ENCODE measurements at regions not wholly inside any gene's neighbourhood (a gene's known extent, or its start where the extent isn't known, plus 50 kb on each side); places are given as distances from the start of the nearest gene placed in this dataset.

DNA sequence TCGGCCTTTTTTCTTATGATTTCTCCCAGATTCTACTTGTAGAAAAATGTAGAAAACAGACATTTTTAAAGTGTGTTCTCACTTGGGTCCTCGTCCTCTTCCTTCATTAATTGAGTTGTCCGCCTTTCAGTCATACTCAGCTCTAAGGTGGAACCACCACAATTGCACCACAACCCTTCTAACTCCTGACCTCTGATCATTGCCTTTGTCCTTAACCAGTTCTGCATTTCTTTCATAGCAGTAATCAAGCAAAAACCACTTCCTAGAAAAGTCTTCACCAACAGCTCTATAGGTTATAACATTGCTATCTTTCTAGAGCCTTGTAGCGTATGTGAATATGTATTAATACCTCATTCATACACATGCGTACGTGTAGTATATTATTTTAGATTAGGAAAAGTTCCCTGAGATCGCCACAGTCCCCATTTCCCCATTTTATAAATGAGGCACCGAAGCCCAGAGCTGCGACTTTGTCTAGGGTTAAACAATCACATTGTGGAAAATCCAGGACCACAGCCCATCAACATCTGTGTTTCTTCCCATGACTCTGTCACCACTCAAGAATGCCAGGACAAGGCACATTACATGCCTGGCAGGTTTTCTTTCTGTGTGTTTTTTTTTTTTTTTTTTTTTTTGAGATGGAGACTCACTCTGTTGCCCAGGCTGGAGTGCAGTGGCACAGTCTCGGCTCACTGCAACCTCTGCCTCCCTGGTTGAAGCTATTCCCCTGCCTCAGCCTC lies 175.5 kb downstream of the BTBD3 start (continued):
- TF ChIP-seq, protein P1, sequence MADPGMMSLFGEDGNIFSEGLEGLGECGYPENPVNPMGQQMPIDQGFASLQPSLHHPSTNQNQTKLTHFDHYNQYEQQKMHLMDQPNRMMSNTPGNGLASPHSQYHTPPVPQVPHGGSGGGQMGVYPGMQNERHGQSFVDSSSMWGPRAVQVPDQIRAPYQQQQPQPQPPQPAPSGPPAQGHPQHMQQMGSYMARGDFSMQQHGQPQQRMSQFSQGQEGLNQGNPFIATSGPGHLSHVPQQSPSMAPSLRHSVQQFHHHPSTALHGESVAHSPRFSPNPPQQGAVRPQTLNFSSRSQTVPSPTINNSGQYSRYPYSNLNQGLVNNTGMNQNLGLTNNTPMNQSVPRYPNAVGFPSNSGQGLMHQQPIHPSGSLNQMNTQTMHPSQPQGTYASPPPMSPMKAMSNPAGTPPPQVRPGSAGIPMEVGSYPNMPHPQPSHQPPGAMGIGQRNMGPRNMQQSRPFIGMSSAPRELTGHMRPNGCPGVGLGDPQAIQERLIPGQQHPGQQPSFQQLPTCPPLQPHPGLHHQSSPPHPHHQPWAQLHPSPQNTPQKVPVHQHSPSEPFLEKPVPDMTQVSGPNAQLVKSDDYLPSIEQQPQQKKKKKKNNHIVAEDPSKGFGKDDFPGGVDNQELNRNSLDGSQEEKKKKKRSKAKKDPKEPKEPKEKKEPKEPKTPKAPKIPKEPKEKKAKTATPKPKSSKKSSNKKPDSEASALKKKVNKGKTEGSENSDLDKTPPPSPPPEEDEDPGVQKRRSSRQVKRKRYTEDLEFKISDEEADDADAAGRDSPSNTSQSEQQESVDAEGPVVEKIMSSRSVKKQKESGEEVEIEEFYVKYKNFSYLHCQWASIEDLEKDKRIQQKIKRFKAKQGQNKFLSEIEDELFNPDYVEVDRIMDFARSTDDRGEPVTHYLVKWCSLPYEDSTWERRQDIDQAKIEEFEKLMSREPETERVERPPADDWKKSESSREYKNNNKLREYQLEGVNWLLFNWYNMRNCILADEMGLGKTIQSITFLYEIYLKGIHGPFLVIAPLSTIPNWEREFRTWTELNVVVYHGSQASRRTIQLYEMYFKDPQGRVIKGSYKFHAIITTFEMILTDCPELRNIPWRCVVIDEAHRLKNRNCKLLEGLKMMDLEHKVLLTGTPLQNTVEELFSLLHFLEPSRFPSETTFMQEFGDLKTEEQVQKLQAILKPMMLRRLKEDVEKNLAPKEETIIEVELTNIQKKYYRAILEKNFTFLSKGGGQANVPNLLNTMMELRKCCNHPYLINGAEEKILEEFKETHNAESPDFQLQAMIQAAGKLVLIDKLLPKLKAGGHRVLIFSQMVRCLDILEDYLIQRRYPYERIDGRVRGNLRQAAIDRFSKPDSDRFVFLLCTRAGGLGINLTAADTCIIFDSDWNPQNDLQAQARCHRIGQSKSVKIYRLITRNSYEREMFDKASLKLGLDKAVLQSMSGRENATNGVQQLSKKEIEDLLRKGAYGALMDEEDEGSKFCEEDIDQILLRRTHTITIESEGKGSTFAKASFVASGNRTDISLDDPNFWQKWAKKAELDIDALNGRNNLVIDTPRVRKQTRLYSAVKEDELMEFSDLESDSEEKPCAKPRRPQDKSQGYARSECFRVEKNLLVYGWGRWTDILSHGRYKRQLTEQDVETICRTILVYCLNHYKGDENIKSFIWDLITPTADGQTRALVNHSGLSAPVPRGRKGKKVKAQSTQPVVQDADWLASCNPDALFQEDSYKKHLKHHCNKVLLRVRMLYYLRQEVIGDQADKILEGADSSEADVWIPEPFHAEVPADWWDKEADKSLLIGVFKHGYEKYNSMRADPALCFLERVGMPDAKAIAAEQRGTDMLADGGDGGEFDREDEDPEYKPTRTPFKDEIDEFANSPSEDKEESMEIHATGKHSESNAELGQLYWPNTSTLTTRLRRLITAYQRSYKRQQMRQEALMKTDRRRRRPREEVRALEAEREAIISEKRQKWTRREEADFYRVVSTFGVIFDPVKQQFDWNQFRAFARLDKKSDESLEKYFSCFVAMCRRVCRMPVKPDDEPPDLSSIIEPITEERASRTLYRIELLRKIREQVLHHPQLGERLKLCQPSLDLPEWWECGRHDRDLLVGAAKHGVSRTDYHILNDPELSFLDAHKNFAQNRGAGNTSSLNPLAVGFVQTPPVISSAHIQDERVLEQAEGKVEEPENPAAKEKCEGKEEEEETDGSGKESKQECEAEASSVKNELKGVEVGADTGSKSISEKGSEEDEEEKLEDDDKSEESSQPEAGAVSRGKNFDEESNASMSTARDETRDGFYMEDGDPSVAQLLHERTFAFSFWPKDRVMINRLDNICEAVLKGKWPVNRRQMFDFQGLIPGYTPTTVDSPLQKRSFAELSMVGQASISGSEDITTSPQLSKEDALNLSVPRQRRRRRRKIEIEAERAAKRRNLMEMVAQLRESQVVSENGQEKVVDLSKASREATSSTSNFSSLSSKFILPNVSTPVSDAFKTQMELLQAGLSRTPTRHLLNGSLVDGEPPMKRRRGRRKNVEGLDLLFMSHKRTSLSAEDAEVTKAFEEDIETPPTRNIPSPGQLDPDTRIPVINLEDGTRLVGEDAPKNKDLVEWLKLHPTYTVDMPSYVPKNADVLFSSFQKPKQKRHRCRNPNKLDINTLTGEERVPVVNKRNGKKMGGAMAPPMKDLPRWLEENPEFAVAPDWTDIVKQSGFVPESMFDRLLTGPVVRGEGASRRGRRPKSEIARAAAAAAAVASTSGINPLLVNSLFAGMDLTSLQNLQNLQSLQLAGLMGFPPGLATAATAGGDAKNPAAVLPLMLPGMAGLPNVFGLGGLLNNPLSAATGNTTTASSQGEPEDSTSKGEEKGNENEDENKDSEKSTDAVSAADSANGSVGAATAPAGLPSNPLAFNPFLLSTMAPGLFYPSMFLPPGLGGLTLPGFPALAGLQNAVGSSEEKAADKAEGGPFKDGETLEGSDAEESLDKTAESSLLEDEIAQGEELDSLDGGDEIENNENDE (IDR thresholded peaks at IDR 0.05; ENCODE audit: low read depth, low read length) = no peak
- TF ChIP-seq, protein P2, sequence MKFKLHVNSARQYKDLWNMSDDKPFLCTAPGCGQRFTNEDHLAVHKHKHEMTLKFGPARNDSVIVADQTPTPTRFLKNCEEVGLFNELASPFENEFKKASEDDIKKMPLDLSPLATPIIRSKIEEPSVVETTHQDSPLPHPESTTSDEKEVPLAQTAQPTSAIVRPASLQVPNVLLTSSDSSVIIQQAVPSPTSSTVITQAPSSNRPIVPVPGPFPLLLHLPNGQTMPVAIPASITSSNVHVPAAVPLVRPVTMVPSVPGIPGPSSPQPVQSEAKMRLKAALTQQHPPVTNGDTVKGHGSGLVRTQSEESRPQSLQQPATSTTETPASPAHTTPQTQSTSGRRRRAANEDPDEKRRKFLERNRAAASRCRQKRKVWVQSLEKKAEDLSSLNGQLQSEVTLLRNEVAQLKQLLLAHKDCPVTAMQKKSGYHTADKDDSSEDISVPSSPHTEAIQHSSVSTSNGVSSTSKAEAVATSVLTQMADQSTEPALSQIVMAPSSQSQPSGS (CRISPR knock-in tag; IDR thresholded peaks at IDR 0.05) = no peak
- TF ChIP-seq ZNF444 (CRISPR knock-in tag; IDR thresholded peaks at IDR 0.05) (no peak), ZNF184 (CRISPR knock-in tag; IDR thresholded peaks at IDR 0.05) (no peak), C11orf30 (IDR thresholded peaks at IDR 0.05; ENCODE audit: low read depth) (no peak), SPI1 (IDR thresholded peaks at IDR 0.05; ENCODE audit: borderline replicate concordance, low read depth, low read length) (no peak)
- TF ChIP-seq, protein P3, sequence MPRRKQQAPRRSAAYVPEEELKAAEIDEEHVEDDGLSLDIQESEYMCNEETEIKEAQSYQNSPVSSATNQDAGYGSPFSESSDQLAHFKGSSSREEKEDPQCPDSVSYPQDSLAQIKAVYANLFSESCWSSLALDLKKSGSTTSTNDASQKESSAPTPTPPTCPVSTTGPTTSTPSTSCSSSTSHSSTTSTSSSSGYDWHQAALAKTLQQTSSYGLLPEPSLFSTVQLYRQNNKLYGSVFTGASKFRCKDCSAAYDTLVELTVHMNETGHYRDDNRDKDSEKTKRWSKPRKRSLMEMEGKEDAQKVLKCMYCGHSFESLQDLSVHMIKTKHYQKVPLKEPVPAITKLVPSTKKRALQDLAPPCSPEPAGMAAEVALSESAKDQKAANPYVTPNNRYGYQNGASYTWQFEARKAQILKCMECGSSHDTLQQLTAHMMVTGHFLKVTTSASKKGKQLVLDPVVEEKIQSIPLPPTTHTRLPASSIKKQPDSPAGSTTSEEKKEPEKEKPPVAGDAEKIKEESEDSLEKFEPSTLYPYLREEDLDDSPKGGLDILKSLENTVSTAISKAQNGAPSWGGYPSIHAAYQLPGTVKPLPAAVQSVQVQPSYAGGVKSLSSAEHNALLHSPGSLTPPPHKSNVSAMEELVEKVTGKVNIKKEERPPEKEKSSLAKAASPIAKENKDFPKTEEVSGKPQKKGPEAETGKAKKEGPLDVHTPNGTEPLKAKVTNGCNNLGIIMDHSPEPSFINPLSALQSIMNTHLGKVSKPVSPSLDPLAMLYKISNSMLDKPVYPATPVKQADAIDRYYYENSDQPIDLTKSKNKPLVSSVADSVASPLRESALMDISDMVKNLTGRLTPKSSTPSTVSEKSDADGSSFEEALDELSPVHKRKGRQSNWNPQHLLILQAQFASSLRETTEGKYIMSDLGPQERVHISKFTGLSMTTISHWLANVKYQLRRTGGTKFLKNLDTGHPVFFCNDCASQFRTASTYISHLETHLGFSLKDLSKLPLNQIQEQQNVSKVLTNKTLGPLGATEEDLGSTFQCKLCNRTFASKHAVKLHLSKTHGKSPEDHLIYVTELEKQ (CRISPR knock-in tag; IDR thresholded peaks at IDR 0.05) = no peak
